GM19395 (cell line): ENCODE measurements at regions not wholly inside any gene's neighbourhood (a gene's known extent, or its start where the extent isn't known, plus 50 kb on each side); places are given as distances from the start of the nearest gene placed in this dataset.

Experiments
- ATAC-seq: cut with Tn5 transposase; IDR thresholded peaks from one replicate; pipeline ENCODE4 v1.9.1; 2021; ENCODE audit warnings: mild to moderate bottlenecking, moderate library complexity; ENCODE audit not compliant: unreplicated experiment

GRCh38 chr7:112887976-112888375 lies 97.8 kb upstream of the TMEM168 start:
- ATAC-seq = no peak

- no peak for ATAC-seq
These were observed 97.1 kb upstream of the TMEM168 start for GRCh38 chr7:112887337-112887736.

GRCh38 chr7:112886208-112886607 lies 96.0 kb upstream of the TMEM168 start:
- ATAC-seq = no peak

- ATAC-seq = no peak
These were observed 92.8 kb upstream of the TMEM168 start for GRCh38 chr7:112882991-112883390.

GRCh38 chr7:112882511-112882910 lies 92.3 kb upstream of the TMEM168 start:
- no peak for ATAC-seq

- no peak for ATAC-seq
These were observed 91.8 kb upstream of the TMEM168 start for GRCh38 chr7:112882022-112882421.

GRCh38 chr7:112880818-112881418 lies 90.7 kb upstream of the TMEM168 start:
- ATAC-seq = no peak

- no peak for ATAC-seq
These were observed 87.7 kb upstream of the TMEM168 start for GRCh38 chr7:112877691-112878460.

- ATAC-seq = no peak
These were observed 86.7 kb upstream of the TMEM168 start for GRCh38 chr7:112876877-112877276.

- no peak for ATAC-seq
These were observed 84.7 kb upstream of the TMEM168 start for GRCh38 chr7:112874909-112875308.

- no peak for ATAC-seq
These were observed 83.8 kb upstream of the TMEM168 start for GRCh38 chr7:112873831-112874553.

- no peak for ATAC-seq
These were observed 79.0 kb upstream of the TMEM168 start for GRCh38 chr7:112869111-112869774.

GRCh38 chr7:112868609-112869008 lies 78.4 kb upstream of the TMEM168 start:
- ATAC-seq = no peak

- ATAC-seq = peak; percentile 99
These were observed 76.2 kb upstream of the TMEM168 start for GRCh38 chr7:112866424-112866823.

- no peak for ATAC-seq
These were observed 74.2 kb upstream of the TMEM168 start for GRCh38 chr7:112864380-112864779.

- ATAC-seq = no peak
These were observed 68.6 kb upstream of the TMEM168 start for GRCh38 chr7:112858838-112859237.

GRCh38 chr7:112855227-112855626 lies 65.0 kb upstream of the TMEM168 start:
- no peak for ATAC-seq

- ATAC-seq = no peak
These were observed 64.0 kb upstream of the TMEM168 start for GRCh38 chr7:112854169-112854568.

- ATAC-seq = no peak
These were observed 63.2 kb upstream of the TMEM168 start for GRCh38 chr7:112853422-112853821.

- no peak for ATAC-seq
These were observed 53.0 kb upstream of the TMEM168 start for GRCh38 chr7:112843151-112843550.
